K562 (cell line): ENCODE measurements at regions not wholly inside any gene's neighbourhood (a gene's known extent, or its start where the extent isn't known, plus 50 kb on each side); places are given as distances from the start of the nearest gene placed in this dataset.

ENCODE experiments used
- CHD7 ChIP-seq: fragments of 200-600 bp; sonication (generic); IDR thresholded peaks from one replicate; pipeline ENCODE4 v1.6.1; 2012; ENCODE audit warnings: mild to moderate bottlenecking, low read depth, low read length, inconsistent platforms
- MGA ChIP-seq: fragments of 450-650 bp; IDR thresholded peaks from 2 replicates; pipeline ENCODE4 v1.6.1; 2016; ENCODE audit warnings: mild to moderate bottlenecking, moderate library complexity
- NEUROD1 ChIP-seq: fragments of 150-350 bp; IDR thresholded peaks from 2 replicates; pipeline ENCODE4 v1.6.1; 2014; ENCODE audit warnings: borderline replicate concordance, low read length, low read depth; ENCODE audit not compliant: partially characterized antibody
- TEAD4 ChIP-seq, 2 experiments: sonication (generic) in 1 of 2; formaldehyde crosslinking in 1 of 2; IDR thresholded peaks; 2 replicates each; pipeline versions ENCODE4 v1.6.1 to v1.8.0; 2012 to 2022; ENCODE audit warnings: borderline replicate concordance in 1 of 2, inconsistent platforms in 1 of 2, low read length in 1 of 2, mild to moderate bottlenecking in 1 of 2, missing genetic modification reagents in 1 of 2
- XRCC4 ChIP-seq: IDR thresholded peaks from one replicate; pipeline ENCODE4 v1.6.1; 2011; ENCODE audit not compliant: insufficient read depth, insufficient read length; ENCODE audit errors: extremely low read depth

GRCh38 chr22:49142296-49142695, 685.4 kb downstream of the BRD1 start (continued):
- TF ChIP-seq TEAD4 (IDR thresholded peaks at IDR 0.05; ENCODE audit: low read length) (no peak), TEAD4 (CRISPR knock-in tag; IDR thresholded peaks at IDR 0.05; ENCODE audit: borderline replicate concordance) (no peak), XRCC4 (no peak), MGA (no peak), NEUROD1 (no peak), CHD7 (no peak)
